BLaER1 treated with 17β-estradiol and CSF1 and Interleukin-3, amounts not matched to agents 10 nM and 100 nM (cell line): ENCODE measurements at regions not wholly inside any gene's neighbourhood (a gene's known extent, or its start where the extent isn't known, plus 50 kb on each side); places are given as distances from the start of the nearest gene placed in this dataset.
"Not testable (repeated sequence)": the region's sequence is repeated elsewhere in the genome, so short reads cannot be mapped to it uniquely, and the experiment has no call there.

ENCODE experiments used
- H3K27ac ChIP-seq, 11 experiments: shearing (Covaris generic); formaldehyde crosslinking; 2 replicates each; pipeline ENCODE4 v1.8.1; 2022
- H3K27me3 ChIP-seq, 11 experiments: shearing (Covaris generic); formaldehyde crosslinking; 2 replicates each; pipeline ENCODE4 v1.8.1; 2022
- H3K36me3 ChIP-seq, 11 experiments: shearing (Covaris generic); formaldehyde crosslinking; 2 replicates each; pipeline ENCODE4 v1.8.1; 2022
- H3K4me1 ChIP-seq, 10 experiments: shearing (Covaris generic); formaldehyde crosslinking; 2 replicates each; pipeline ENCODE4 v1.8.1; 2022
- H3K4me2 ChIP-seq, 11 experiments: shearing (Covaris generic); formaldehyde crosslinking; 2 replicates each; pipeline ENCODE4 v1.8.1; 2022
- H3K4me3 ChIP-seq, 10 experiments: shearing (Covaris generic); formaldehyde crosslinking; 2 replicates each; pipeline ENCODE4 v1.8.1; 2022
- H3K9ac ChIP-seq, 11 experiments: shearing (Covaris generic); formaldehyde crosslinking; 2 replicates each; pipeline ENCODE4 v1.8.1; 2022
- H3K9me3 ChIP-seq, 11 experiments: shearing (Covaris generic); formaldehyde crosslinking; replicated peaks in 1 of 11; 2 replicates each; pipeline ENCODE4 v1.8.1; 2022
- H4K20me1 ChIP-seq, 11 experiments: shearing (Covaris generic); formaldehyde crosslinking; 2 replicates each; pipeline ENCODE4 v1.8.1; 2022
- Cebpa-rat ChIP-seq, 11 experiments: shearing (Covaris generic); IDR thresholded peaks; 2 replicates each; pipeline ENCODE4 v1.8.1; 2022

DNA sequence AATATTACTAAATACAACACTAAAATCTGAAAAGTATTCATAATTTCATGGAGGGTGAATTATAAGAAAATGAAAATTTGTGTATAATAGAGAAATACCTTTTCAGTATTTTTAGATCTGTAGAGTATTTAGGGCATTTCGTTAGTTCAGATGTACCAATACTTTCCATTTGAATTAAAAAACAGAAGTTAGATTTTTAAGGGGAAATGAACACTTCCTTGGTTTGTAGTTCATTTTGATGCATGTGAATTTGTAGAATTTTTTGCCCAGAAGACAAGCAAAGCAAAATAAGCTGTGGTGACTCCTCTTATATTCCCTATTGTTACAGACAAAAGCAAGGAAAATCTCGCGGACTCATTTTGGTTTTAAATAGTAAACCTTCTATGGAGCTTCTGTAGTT lies 209.0 kb upstream of the RPS23 start:
- Histone ChIP-seq H3K9ac (no peak overlapping the region), H3K27me3 (no peaks in the 10 kb centered on the region), H3K27ac (no peak overlapping the region), H3K9me3 (no peaks in the 10 kb centered on the region), H3K4me2 (peak overlapping the region in 1 of 11 experiments; percentile 18; a peak in 2 of 22 replicates), H3K4me1 (peaks cover 0 to 4% (median 0%) of the 10 kb centered on the region in 10 experiments; a peak in 1 of 20 replicates), H4K20me1 (no peaks in the 10 kb centered on the region), H3K4me3 (no peak overlapping the region), H3K36me3 (no peaks in the 10 kb centered on the region)
- TF ChIP-seq Cebpa-rat (IDR thresholded peaks at IDR 0.05), result no peak

GRCh38 chr5:82480331-82480730 lies 202.2 kb upstream of the RPS23 start:
- no peak for TF ChIP-seq Cebpa-rat (IDR thresholded peaks at IDR 0.05)
- Histone ChIP-seq H3K4me2 (no peak overlapping the region), H3K36me3 (no peaks in the 10 kb centered on the region), H3K4me1 (no peaks in the 10 kb centered on the region), H3K27ac (no peak overlapping the region), H3K9me3 (no peaks in the 10 kb centered on the region), H4K20me1 (no peaks in the 10 kb centered on the region), H3K9ac (no peak overlapping the region), H3K4me3 (no peak overlapping the region), H3K27me3 (no peaks in the 10 kb centered on the region)

GRCh38 chr5:82476155-82476554 lies 198.0 kb upstream of the RPS23 start:
- Histone ChIP-seq H3K27ac (no peak overlapping the region), H3K4me2 (no peak overlapping the region), H3K4me3 (no peak overlapping the region), H3K27me3 (no peaks in the 10 kb centered on the region), H3K4me1 (no peaks in the 10 kb centered on the region), H3K9ac (no peak overlapping the region), H3K9me3 (no peaks in the 10 kb centered on the region), H4K20me1 (no peaks in the 10 kb centered on the region), H3K36me3 (no peaks in the 10 kb centered on the region)
- TF ChIP-seq Cebpa-rat (IDR thresholded peaks at IDR 0.05), result no peak

- TF ChIP-seq Cebpa-rat (IDR thresholded peaks at IDR 0.05), result no peak
- no peaks in the 10 kb centered on the region for H3K36me3 ChIP-seq
- no peaks in the 10 kb centered on the region for H3K27me3 ChIP-seq
- no peaks in the 10 kb centered on the region for H4K20me1 ChIP-seq
- H3K4me1 ChIP-seq, result no peaks in the 10 kb centered on the region
- no peak overlapping the region for H3K4me3 ChIP-seq
- H3K27ac ChIP-seq, result no peak overlapping the region
- no peak overlapping the region for H3K9ac ChIP-seq
- no peaks in the 10 kb centered on the region for H3K9me3 ChIP-seq
- H3K4me2 ChIP-seq, result no peak overlapping the region
Measured at GRCh38 chr5:82473262-82473661, 195.1 kb upstream of the RPS23 start.

GRCh38 chr5:82470185-82470994 lies 192.2 kb upstream of the RPS23 start:
- Histone ChIP-seq H4K20me1 (no peaks in the 10 kb centered on the region), H3K4me1 (no peaks in the 10 kb centered on the region), H3K9ac (no peak overlapping the region), H3K9me3 (no peaks in the 10 kb centered on the region), H3K27me3 (no peaks in the 10 kb centered on the region), H3K36me3 (no peaks in the 10 kb centered on the region), H3K4me3 (no peak overlapping the region), H3K4me2 (no peak overlapping the region), H3K27ac (no peak overlapping the region)
- no peak for TF ChIP-seq Cebpa-rat (IDR thresholded peaks at IDR 0.05)

DNA sequence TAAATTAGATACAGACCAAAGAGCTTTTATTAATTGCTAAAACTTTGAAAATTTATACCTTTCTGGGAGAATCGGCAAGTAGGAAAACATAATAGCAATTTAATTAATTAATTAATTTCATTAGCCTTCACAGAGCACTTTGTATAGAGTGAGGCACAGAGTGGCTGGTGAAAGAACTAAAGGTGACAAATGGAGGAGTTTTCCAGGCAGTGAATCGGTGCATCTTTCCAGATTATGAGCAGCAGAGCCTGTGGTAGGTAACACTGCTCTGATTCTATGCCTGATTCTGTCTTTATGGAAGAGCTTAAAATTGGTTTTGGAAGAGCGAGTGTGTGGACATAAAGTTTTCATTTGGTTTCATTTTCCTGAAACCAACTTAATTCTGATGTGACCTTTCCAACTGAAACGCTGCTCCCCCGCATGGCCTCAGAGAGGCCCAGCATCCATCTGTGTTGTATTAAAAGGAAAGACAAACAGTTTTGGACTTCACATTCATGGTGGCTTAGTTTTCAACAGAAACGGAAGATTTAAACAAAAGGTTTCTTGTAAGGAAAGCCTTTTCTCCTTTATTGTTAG lies 188.9 kb upstream of the RPS23 start:
- Histone ChIP-seq H4K20me1 (no peaks in the 10 kb centered on the region), H3K9ac (no peak overlapping the region), H3K27ac (no peak overlapping the region), H3K4me2 (no peak overlapping the region), H3K27me3 (no peaks in the 10 kb centered on the region), H3K4me1 (no peaks in the 10 kb centered on the region), H3K36me3 (no peaks in the 10 kb centered on the region), H3K4me3 (no peak overlapping the region), H3K9me3 (peaks cover 0 to 16% (median 5%) of the 10 kb centered on the region in 11 experiments; a peak in 11 of 22 replicates)
- no peak for TF ChIP-seq Cebpa-rat (IDR thresholded peaks at IDR 0.05)

GRCh38 chr5:82465235-82465634 lies 187.1 kb upstream of the RPS23 start:
- no peaks in the 10 kb centered on the region for H3K27me3 ChIP-seq
- H3K4me2 ChIP-seq, result no peak overlapping the region
- no peaks in the 10 kb centered on the region for H3K36me3 ChIP-seq
- peaks cover 4 to 25% (median 10%) of the 10 kb centered on the region in 11 experiments; a peak in 18 of 22 replicates for H3K9me3 ChIP-seq
- TF ChIP-seq Cebpa-rat (IDR thresholded peaks at IDR 0.05), result no peak
- H3K9ac ChIP-seq, result no peak overlapping the region
- H3K4me1 ChIP-seq, result no peaks in the 10 kb centered on the region
- H3K27ac ChIP-seq, result no peak overlapping the region
- H3K4me3 ChIP-seq, result no peak overlapping the region
- no peaks in the 10 kb centered on the region for H4K20me1 ChIP-seq

DNA sequence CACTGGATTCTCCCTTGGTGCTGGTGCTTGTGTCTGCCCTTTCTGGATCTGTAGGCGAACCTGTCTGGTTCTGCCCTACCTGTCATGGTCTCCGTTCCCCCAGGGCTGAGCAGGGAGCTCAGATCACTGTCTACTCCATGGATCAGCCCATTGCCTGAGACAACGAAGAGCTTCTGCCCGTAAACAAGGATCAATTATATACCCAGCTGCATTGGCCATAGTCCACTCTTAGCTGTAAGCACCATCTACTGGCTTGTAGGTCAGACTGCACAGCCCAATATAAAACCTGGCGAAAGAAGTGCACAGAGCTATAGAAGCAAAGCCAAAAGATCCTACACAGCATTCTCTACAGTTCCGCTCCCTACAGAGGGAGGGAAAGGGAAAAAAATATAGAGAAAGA lies 181.5 kb upstream of the RPS23 start:
- Histone ChIP-seq H3K4me3 (no peak overlapping the region), H3K36me3 (no peaks in the 10 kb centered on the region), H3K4me1 (no peaks in the 10 kb centered on the region), H3K27ac (no peak overlapping the region), H4K20me1 (no peaks in the 10 kb centered on the region), H3K9me3 (peaks cover 31 to 56% (median 39%) of the 10 kb centered on the region in 11 experiments), H3K4me2 (no peak overlapping the region), H3K9ac (no peak overlapping the region), H3K27me3 (no peaks in the 10 kb centered on the region)
- TF ChIP-seq Cebpa-rat (IDR thresholded peaks at IDR 0.05), result no peak

DNA sequence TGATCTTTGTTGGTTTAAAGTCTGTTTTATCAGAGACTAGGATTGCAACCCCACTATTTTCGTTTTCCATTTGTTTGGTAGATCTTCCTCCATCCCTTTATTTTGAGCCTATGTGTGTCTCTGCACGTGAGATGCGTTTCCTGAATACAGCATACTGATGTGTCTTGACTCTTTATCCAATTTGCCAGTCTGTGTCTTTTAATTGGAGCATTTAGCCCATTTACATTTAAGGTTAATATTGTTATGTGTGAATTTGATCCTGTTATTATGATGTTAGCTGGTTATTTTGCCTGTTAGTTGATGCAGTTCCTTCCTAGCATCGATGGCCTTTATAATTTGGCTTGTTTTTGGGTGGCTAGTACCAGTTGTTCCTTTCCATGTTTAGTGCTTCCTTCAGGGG lies 177.2 kb upstream of the RPS23 start:
- not testable (repeated sequence) for H3K27ac ChIP-seq, H3K4me2 ChIP-seq, H3K36me3 ChIP-seq, H3K4me1 ChIP-seq, H3K27me3 ChIP-seq, H3K4me3 ChIP-seq, H4K20me1 ChIP-seq, H3K9ac ChIP-seq
- H3K9me3 ChIP-seq, result peaks cover 26 to 39% (median 32%) of the 10 kb centered on the region in 11 experiments

DNA sequence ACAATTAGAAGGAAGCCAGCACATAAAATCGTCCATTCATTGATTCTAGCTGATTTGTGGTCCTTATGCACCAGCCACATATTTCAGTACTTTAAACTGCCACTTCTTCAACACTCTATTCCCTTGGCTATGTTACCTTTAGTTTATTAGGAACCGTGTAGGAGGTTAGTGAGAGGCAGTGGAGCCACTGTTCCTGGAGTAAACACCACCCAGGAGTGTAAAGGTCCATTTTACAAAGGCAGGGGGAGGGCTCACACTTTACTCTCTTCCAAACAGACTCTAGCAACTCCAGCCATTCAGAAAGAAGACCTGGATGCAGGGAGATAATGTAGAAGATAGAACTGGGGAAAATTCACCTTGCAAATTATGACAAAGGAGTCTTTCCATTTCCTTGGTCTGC lies 170.2 kb upstream of the RPS23 start:
- Histone ChIP-seq H3K4me2 (no peak overlapping the region), H3K9me3 (peaks cover 0 to 7% (median 0%) of the 10 kb centered on the region in 11 experiments; a peak in 3 of 22 replicates), H3K4me1 (no peaks in the 10 kb centered on the region), H4K20me1 (no peaks in the 10 kb centered on the region), H3K27me3 (no peaks in the 10 kb centered on the region), H3K36me3 (no peaks in the 10 kb centered on the region), H3K4me3 (no peak overlapping the region), H3K27ac (no peak overlapping the region), H3K9ac (no peak overlapping the region)
- no peak for TF ChIP-seq Cebpa-rat (IDR thresholded peaks at IDR 0.05)
